GM23338 (cell line): ENCODE measurements at regions not wholly inside any gene's neighbourhood (a gene's known extent, or its start where the extent isn't known, plus 50 kb on each side); places are given as distances from the start of the nearest gene placed in this dataset.

ENCODE experiments used
- ATAC-seq: fragments of 200-7000 bp; cut with Tn5 transposase; 3 replicates; pipeline ENCODE4 v1.9.1; 2020
- DNase-seq: peaks from one replicate; pipeline ENCODE4 v3.0.0-alpha.2; 2015; ENCODE audit warnings: low spot score
- H2AFZ ChIP-seq: fragments of 200-600 bp; sonication (generic); 2 replicates; pipeline ENCODE4 v1.8.0; 2016; ENCODE audit warnings: antibody characterized with exemption, mild to moderate bottlenecking, moderate library complexity
- H3F3A ChIP-seq: fragments of 200-600 bp; sonication (generic); replicated peaks from 2 replicates; pipeline ENCODE4 v1.8.0; 2017; ENCODE audit warnings: antibody characterized with exemption, mixed run types, low read depth
- H3K27ac ChIP-seq: fragments of 200-600 bp; sonication (generic); 2 replicates; pipeline ENCODE4 v1.6.1; 2016; ENCODE audit warnings: low read depth
- H3K27me3 ChIP-seq: fragments of 200-600 bp; sonication (generic); 2 replicates; pipeline ENCODE4 v1.8.0; 2016; ENCODE audit warnings: mild to moderate bottlenecking, mixed run types, moderate library complexity; ENCODE audit not compliant: insufficient read depth
- H3K36me3 ChIP-seq: fragments of 200-600 bp; sonication (generic); 2 replicates; pipeline ENCODE4 v1.8.0; 2016; ENCODE audit warnings: mild to moderate bottlenecking; ENCODE audit not compliant: insufficient read depth
- H3K4me1 ChIP-seq: fragments of 200-600 bp; sonication (generic); 2 replicates; pipeline ENCODE4 v1.8.0; 2016; ENCODE audit warnings: mild to moderate bottlenecking, moderate library complexity; ENCODE audit not compliant: insufficient read depth
- H3K4me2 ChIP-seq: fragments of 200-600 bp; sonication (generic); 2 replicates; pipeline ENCODE4 v1.7.1; 2017; ENCODE audit warnings: mixed run types
- H3K4me3 ChIP-seq: fragments of 200-600 bp; sonication (generic); 2 replicates; pipeline ENCODE4 v1.6.1; 2016; ENCODE audit warnings: mixed run types
- H3K79me2 ChIP-seq: fragments of 200-600 bp; sonication (generic); replicated peaks from 2 replicates; pipeline ENCODE4 v1.8.0; 2017; ENCODE audit warnings: mild to moderate bottlenecking; ENCODE audit not compliant: insufficient read depth
- H3K9me2 ChIP-seq: fragments of 200-600 bp; sonication (generic); 2 replicates; pipeline ENCODE4 v1.8.0; 2017; ENCODE audit not compliant: insufficient read depth
- H4K20me1 ChIP-seq: fragments of 200-600 bp; sonication (generic); replicated peaks from 2 replicates; pipeline ENCODE4 v1.8.0; 2017; ENCODE audit warnings: mild to moderate bottlenecking; ENCODE audit not compliant: insufficient read depth
- H3K27ac Mint-ChIP-seq: 2 replicates; pipeline ENCODE4 v1.8.0; 2020; ENCODE audit warnings: inconsistent platforms, mild to moderate bottlenecking, moderate library complexity, mixed read lengths
- H3K27me3 Mint-ChIP-seq: 3 replicates; pipeline ENCODE4 v1.8.0; 2022; ENCODE audit warnings: low read depth, mild to moderate bottlenecking, moderate library complexity, mixed read lengths, inconsistent platforms; ENCODE audit not compliant: insufficient read depth, poor library complexity
- H3K36me3 Mint-ChIP-seq: 3 replicates; pipeline ENCODE4 v1.8.0; 2021; ENCODE audit warnings: low read depth, mild to moderate bottlenecking, inconsistent platforms, moderate library complexity, mixed read lengths
- H3K4me1 Mint-ChIP-seq: 3 replicates; pipeline ENCODE4 v1.8.0; 2020; ENCODE audit warnings: mild to moderate bottlenecking, inconsistent platforms, mixed read lengths
- H3K4me3 Mint-ChIP-seq: 3 replicates; pipeline ENCODE4 v1.8.0; 2021; ENCODE audit warnings: moderate library complexity, mild to moderate bottlenecking, inconsistent platforms, mixed read lengths
- H3K9me3 Mint-ChIP-seq: 3 replicates; pipeline ENCODE4 v1.8.0; 2020; ENCODE audit warnings: moderate library complexity, mild to moderate bottlenecking, inconsistent platforms, mixed read lengths
- EZH2phosphoT487 ChIP-seq: fragments of 200-600 bp; sonication (generic); IDR thresholded peaks from one replicate; pipeline ENCODE4 v1.8.1; 2018; ENCODE audit warnings: antibody characterized with exemption; ENCODE audit not compliant: unreplicated experiment
- POLR2AphosphoS5 ChIP-seq: IDR thresholded peaks from 2 replicates; pipeline ENCODE4 v1.6.1; 2016; ENCODE audit warnings: antibody characterized with exemption, low read depth
- STAT1 ChIP-seq: IDR thresholded peaks from one replicate; pipeline ENCODE4 v1.6.1; 2016; ENCODE audit warnings: antibody characterized with exemption; ENCODE audit not compliant: unreplicated experiment
- ZNF114 ChIP-seq: fragments of 250-450 bp; sonication (Bioruptor Pico); IDR thresholded peaks from 2 replicates; pipeline ENCODE4 v1.5.0; 2020; ENCODE audit warnings: mild to moderate bottlenecking, moderate library complexity
- ZNF331 ChIP-seq: fragments of 250-450 bp; sonication (Bioruptor Pico); IDR thresholded peaks from 2 replicates; pipeline ENCODE4 v1.5.0; 2020; ENCODE audit warnings: low read depth, mild to moderate bottlenecking, moderate library complexity
- TF ChIP-seq, protein P1 (sequence below), 2 experiments: fragments of 200-600 bp in 1 of 2; sonication (generic) in 1 of 2; conservative IDR thresholded peaks; 2 replicates each; pipeline versions ENCODE4 v1.5.1 to v1.6.1; 2016 to 2017; ENCODE audit warnings: antibody characterized with exemption in 2 of 2, low read depth in 2 of 2, mild to moderate bottlenecking in 2 of 2, moderate library complexity in 1 of 2
- TF ChIP-seq, protein P2 (sequence below): IDR thresholded peaks from 2 replicates; pipeline ENCODE4 v1.6.1; 2016; ENCODE audit warnings: antibody characterized with exemption
- TF ChIP-seq, protein P3 (sequence below): IDR thresholded peaks from one replicate; pipeline ENCODE4 v1.6.1; 2018; ENCODE audit warnings: antibody characterized with exemption; ENCODE audit not compliant: unreplicated experiment

DNA sequence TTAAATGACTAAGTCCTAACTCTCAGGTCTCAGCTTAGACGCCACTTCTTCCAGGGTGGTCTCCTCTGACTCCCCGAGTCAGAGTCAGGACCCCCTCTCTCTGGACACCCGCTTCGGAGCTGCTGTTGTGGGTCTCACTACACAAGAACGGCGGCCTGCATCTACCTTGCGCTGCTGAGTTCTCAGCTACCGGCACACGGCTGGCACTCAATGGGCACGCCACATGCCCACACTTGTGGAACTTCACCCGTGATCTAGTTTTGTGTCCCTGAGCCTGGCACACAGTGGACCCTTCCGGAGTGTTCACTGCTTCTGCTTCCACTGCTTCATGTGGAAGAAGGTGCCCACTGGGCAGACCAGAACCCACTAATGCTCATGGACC is 58.3 kb upstream of the ID2 start (continued):
- TF ChIP-seq, protein P1, sequence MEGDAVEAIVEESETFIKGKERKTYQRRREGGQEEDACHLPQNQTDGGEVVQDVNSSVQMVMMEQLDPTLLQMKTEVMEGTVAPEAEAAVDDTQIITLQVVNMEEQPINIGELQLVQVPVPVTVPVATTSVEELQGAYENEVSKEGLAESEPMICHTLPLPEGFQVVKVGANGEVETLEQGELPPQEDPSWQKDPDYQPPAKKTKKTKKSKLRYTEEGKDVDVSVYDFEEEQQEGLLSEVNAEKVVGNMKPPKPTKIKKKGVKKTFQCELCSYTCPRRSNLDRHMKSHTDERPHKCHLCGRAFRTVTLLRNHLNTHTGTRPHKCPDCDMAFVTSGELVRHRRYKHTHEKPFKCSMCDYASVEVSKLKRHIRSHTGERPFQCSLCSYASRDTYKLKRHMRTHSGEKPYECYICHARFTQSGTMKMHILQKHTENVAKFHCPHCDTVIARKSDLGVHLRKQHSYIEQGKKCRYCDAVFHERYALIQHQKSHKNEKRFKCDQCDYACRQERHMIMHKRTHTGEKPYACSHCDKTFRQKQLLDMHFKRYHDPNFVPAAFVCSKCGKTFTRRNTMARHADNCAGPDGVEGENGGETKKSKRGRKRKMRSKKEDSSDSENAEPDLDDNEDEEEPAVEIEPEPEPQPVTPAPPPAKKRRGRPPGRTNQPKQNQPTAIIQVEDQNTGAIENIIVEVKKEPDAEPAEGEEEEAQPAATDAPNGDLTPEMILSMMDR (conservative IDR thresholded peaks at IDR 0.05; ENCODE audit: low read depth in 2 of 2), result no peak
- TF ChIP-seq, protein P2, sequence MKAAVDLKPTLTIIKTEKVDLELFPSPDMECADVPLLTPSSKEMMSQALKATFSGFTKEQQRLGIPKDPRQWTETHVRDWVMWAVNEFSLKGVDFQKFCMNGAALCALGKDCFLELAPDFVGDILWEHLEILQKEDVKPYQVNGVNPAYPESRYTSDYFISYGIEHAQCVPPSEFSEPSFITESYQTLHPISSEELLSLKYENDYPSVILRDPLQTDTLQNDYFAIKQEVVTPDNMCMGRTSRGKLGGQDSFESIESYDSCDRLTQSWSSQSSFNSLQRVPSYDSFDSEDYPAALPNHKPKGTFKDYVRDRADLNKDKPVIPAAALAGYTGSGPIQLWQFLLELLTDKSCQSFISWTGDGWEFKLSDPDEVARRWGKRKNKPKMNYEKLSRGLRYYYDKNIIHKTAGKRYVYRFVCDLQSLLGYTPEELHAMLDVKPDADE, result no peak
- TF ChIP-seq, protein P3, sequence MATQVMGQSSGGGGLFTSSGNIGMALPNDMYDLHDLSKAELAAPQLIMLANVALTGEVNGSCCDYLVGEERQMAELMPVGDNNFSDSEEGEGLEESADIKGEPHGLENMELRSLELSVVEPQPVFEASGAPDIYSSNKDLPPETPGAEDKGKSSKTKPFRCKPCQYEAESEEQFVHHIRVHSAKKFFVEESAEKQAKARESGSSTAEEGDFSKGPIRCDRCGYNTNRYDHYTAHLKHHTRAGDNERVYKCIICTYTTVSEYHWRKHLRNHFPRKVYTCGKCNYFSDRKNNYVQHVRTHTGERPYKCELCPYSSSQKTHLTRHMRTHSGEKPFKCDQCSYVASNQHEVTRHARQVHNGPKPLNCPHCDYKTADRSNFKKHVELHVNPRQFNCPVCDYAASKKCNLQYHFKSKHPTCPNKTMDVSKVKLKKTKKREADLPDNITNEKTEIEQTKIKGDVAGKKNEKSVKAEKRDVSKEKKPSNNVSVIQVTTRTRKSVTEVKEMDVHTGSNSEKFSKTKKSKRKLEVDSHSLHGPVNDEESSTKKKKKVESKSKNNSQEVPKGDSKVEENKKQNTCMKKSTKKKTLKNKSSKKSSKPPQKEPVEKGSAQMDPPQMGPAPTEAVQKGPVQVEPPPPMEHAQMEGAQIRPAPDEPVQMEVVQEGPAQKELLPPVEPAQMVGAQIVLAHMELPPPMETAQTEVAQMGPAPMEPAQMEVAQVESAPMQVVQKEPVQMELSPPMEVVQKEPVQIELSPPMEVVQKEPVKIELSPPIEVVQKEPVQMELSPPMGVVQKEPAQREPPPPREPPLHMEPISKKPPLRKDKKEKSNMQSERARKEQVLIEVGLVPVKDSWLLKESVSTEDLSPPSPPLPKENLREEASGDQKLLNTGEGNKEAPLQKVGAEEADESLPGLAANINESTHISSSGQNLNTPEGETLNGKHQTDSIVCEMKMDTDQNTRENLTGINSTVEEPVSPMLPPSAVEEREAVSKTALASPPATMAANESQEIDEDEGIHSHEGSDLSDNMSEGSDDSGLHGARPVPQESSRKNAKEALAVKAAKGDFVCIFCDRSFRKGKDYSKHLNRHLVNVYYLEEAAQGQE, result no peak
- no peak for TF ChIP-seq POLR2AphosphoS5

DNA sequence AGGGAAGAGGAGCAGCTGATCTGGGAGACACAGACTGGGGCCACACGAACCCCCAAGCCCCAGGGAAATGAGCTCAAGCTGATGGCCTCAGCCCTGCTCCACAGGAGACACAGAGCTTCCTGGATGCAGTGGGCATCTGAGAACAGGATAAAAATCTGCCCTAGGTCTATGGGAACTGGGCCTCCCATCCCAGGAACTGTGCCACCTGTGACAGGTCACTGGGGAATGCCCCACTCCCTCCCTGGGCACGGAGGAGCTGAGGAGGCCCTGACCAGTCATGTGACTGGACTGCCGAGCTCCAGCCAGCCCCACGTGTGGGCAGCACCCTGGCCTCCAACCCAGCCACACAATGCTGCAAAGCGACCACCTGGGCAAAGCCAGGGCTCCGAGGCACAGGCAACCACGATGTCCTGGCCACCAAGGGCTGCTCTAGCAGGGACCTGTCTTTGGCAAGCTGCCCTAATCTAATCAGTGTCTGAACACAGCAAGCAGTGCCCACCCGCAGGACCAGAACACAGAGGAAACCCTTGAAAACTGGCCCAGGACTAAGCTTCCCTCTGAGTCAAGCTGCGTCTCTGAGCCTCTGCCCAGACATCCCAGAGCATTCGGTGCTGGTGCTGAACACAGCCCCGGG is 57.8 kb upstream of the ID2 start:
- H3K79me2 ChIP-seq, result no peaks in the 10 kb centered on the region
- H3K4me2 ChIP-seq, result no peak overlapping the region
- H3K4me1 ChIP-seq, result no peaks in the 10 kb centered on the region
- no peak for TF ChIP-seq ZNF331
- no peak for TF ChIP-seq STAT1
- TF ChIP-seq, protein P3, result no peak
- TF ChIP-seq, protein P2, result no peak
- TF ChIP-seq ZNF114 (CRISPR knock-in tag), result no peak
- no peak for TF ChIP-seq EZH2phosphoT487
- TF ChIP-seq POLR2AphosphoS5, result no peak
- DNase-seq (no peak), ATAC-seq (no peak)
- no peaks in the 10 kb centered on the region for H3K36me3 ChIP-seq
- Mint-ChIP-seq H3K27ac (no peak overlapping the region), H3K36me3 (no peaks in the 10 kb centered on the region), H3K4me3 (no peak overlapping the region), H3K27me3 (peaks cover 5% of the 10 kb centered on the region), H3K9me3 (no peaks in the 10 kb centered on the region; the same call in 2 of the 3 replicates), H3K4me1 (peaks cover 7% of the 10 kb centered on the region; the same call in 1 of the 3 replicates)
- no peak overlapping the region for H2AFZ ChIP-seq
- H4K20me1 ChIP-seq, result no peaks in the 10 kb centered on the region
- no peaks in the 10 kb centered on the region for H3F3A ChIP-seq
- no peaks in the 10 kb centered on the region for H3K9me2 ChIP-seq
- no peak overlapping the region for H3K4me3 ChIP-seq
- no peak overlapping the region for H3K27ac ChIP-seq
- H3K27me3 ChIP-seq, result no peaks in the 10 kb centered on the region
